DOHH2 (cell line): ENCODE measurements at regions not wholly inside any gene's neighbourhood (a gene's known extent, or its start where the extent isn't known, plus 50 kb on each side); places are given as distances from the start of the nearest gene placed in this dataset.

Experiments
- H3F3A ChIP-seq: fragments of 200-600 bp; sonication (generic), shearing (Covaris generic); 2 replicates; pipeline ENCODE4 v1.6.0; 2016; ENCODE audit warnings: antibody characterized with exemption, mild to moderate bottlenecking; ENCODE audit not compliant: control insufficient read depth, insufficient read depth
- H3K27ac ChIP-seq: fragments of 200-600 bp; sonication (generic); 2 replicates; pipeline ENCODE4 v1.5.1; 2014; ENCODE audit warnings: low read depth, mild to moderate bottlenecking, low read length, moderate library complexity
- H3K27me3 ChIP-seq: fragments of 200-600 bp; sonication (generic); 2 replicates; pipeline ENCODE4 v1.6.1; 2014; ENCODE audit warnings: mild to moderate bottlenecking, low read length, mixed read lengths; ENCODE audit not compliant: control insufficient read depth
- H3K36me3 ChIP-seq: fragments of 200-600 bp; sonication (generic); 2 replicates; pipeline ENCODE4 v1.6.1; 2014; ENCODE audit warnings: mild to moderate bottlenecking, low read length, moderate library complexity, mixed read lengths; ENCODE audit not compliant: control insufficient read depth
- H3K4me1 ChIP-seq: fragments of 200-600 bp; sonication (generic); 2 replicates; pipeline ENCODE4 v1.6.1; 2014; ENCODE audit warnings: mild to moderate bottlenecking, low read length, mixed read lengths; ENCODE audit not compliant: control insufficient read depth
- H3K4me2 ChIP-seq: fragments of 200-600 bp; sonication (generic); 2 replicates; pipeline ENCODE4 v1.6.0; 2014; ENCODE audit warnings: mild to moderate bottlenecking, low read length, moderate library complexity
- H3K4me3 ChIP-seq: fragments of 200-600 bp; sonication (generic); 2 replicates; pipeline ENCODE4 v1.5.1; 2014; ENCODE audit warnings: mild to moderate bottlenecking, low read length, mixed read lengths
- H3K79me2 ChIP-seq: fragments of 200-600 bp; sonication (generic); 2 replicates; pipeline ENCODE4 v1.6.1; 2014; ENCODE audit warnings: mild to moderate bottlenecking, low read length, mixed read lengths; ENCODE audit not compliant: control insufficient read depth
- H3K9me2 ChIP-seq: fragments of 200-600 bp; sonication (generic); replicated peaks from 2 replicates; pipeline ENCODE4 v1.6.1; 2014; ENCODE audit warnings: mild to moderate bottlenecking, low read length, mixed read lengths; ENCODE audit not compliant: control insufficient read depth
- H3K9me3 ChIP-seq: fragments of 200-600 bp; sonication (generic); 2 replicates; pipeline ENCODE4 v1.6.1; 2014; ENCODE audit warnings: antibody characterized with exemption, low read length, mixed read lengths; ENCODE audit not compliant: control insufficient read depth, insufficient read depth
- H4K20me1 ChIP-seq: fragments of 200-600 bp; sonication (generic); 2 replicates; pipeline ENCODE4 v1.6.0; 2014; ENCODE audit warnings: low read depth, mild to moderate bottlenecking, antibody characterized with exemption, low read length, moderate library complexity; ENCODE audit not compliant: control insufficient read depth, insufficient read depth
- CTCF ChIP-seq: fragments of 200-600 bp; sonication (generic); IDR thresholded peaks from one replicate; pipeline ENCODE4 v1.5.1; 2014; ENCODE audit warnings: antibody characterized with exemption, mild to moderate bottlenecking, low read depth, low read length; ENCODE audit not compliant: poor library complexity, severe bottlenecking
- EZH2phosphoT487 ChIP-seq: fragments of 200-600 bp; sonication (generic); IDR thresholded peaks from 2 replicates; pipeline ENCODE4 v1.6.1; 2017; ENCODE audit warnings: borderline replicate concordance, mild to moderate bottlenecking, antibody characterized with exemption, low read length, moderate library complexity, mixed read lengths

GRCh38 chr17:56688151-56688550, 94.7 kb downstream of the NOG start:
- Histone ChIP-seq H3K9me3 (no peaks in the 10 kb centered on the region), H3K4me1 (no peaks in the 10 kb centered on the region), H3K27ac (no peak overlapping the region), H3K36me3 (no peaks in the 10 kb centered on the region), H3F3A (no peaks in the 10 kb centered on the region), H3K4me2 (no peak overlapping the region), H3K27me3 (0 out of 2 replicates have a peak, but pooled peaks cover 3% of the 10 kb centered on the region), H3K4me3 (no peak overlapping the region), H3K9me2 (no peaks in the 10 kb centered on the region), H3K79me2 (no peaks in the 10 kb centered on the region), H4K20me1 (no peaks in the 10 kb centered on the region)
- TF ChIP-seq CTCF (no peak), EZH2phosphoT487 (no peak)

- Histone ChIP-seq H3K79me2 (no peaks in the 10 kb centered on the region), H3K4me1 (no peaks in the 10 kb centered on the region), H3F3A (no peaks in the 10 kb centered on the region), H3K9me2 (no peaks in the 10 kb centered on the region), H3K27ac (no peak overlapping the region), H3K27me3 (0 out of 2 replicates have a peak, but pooled peaks cover 3% of the 10 kb centered on the region), H3K4me3 (no peak overlapping the region), H3K9me3 (no peaks in the 10 kb centered on the region), H3K4me2 (no peak overlapping the region), H3K36me3 (no peaks in the 10 kb centered on the region), H4K20me1 (no peaks in the 10 kb centered on the region)
- TF ChIP-seq CTCF (no peak), EZH2phosphoT487 (no peak)
These were observed 97.2 kb downstream of the NOG start for GRCh38 chr17:56690441-56691291.

- Histone ChIP-seq H3K27me3 (no peaks in the 10 kb centered on the region), H3K79me2 (no peaks in the 10 kb centered on the region)
These were observed 101.3 kb downstream of the NOG start for GRCh38 chr17:56694825-56695224.

More at GRCh38 chr17:56694825-56695224, 101.3 kb downstream of the NOG start:
- no peaks in the 10 kb centered on the region for H3K9me2 ChIP-seq
- TF ChIP-seq EZH2phosphoT487 (no peak), CTCF (no peak)
- no peaks in the 10 kb centered on the region for H3K4me1 ChIP-seq
- no peaks in the 10 kb centered on the region for H3K36me3 ChIP-seq
- H3F3A ChIP-seq: no peaks in the 10 kb centered on the region
- no peaks in the 10 kb centered on the region for H4K20me1 ChIP-seq
- no peaks in the 10 kb centered on the region for H3K9me3 ChIP-seq
- H3K4me2 ChIP-seq: no peak overlapping the region
- no peak overlapping the region for H3K4me3 ChIP-seq
- no peak overlapping the region for H3K27ac ChIP-seq
